Activated CD4-positive, alpha-beta T cell treated with anti-CD3 and anti-CD28 coated beads for 4 hours (primary cell): ENCODE measurements at regions not wholly inside any gene's neighbourhood (a gene's known extent, or its start where the extent isn't known, plus 50 kb on each side); places are given as distances from the start of the nearest gene placed in this dataset.

ENCODE experiments used
- DNase-seq, 2 donors: peaks; one replicate each; pipeline ENCODE4 v3.0.0-alpha.2; 2020

- no peak for DNase-seq
Observed at GRCh38 chr7:22676385-22676784, 50.6 kb upstream of the IL6 start.

DNA sequence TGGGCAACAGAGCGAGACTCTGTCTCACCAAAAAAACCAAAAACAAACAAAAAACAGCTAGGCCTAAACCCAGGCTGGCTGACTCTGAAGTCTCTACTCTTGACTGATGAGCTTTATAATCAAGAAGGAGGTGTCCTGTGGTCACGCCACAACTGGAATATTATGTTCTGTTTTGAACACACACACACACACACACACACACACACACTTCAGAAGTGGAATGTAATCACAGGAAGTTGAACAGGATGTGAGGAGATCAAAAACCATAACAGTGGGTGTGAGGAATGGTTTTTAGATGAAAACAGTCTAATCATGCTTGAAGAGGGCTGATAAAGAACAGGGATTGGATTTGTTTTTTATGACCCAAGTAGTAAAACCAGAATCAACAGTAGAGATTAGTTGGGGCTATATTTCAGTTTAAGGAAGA, 51.1 kb upstream of the IL6 start:
- peak; percentile 24 to 38 for DNase-seq

GRCh38 chr7:22675421-22675820, 51.6 kb upstream of the IL6 start:
- no peak for DNase-seq

GRCh38 chr7:22672846-22673680, 53.9 kb upstream of the IL6 start:
- no peak for DNase-seq

GRCh38 chr7:22671177-22671879, 55.7 kb upstream of the IL6 start:
- no peak for DNase-seq

DNA sequence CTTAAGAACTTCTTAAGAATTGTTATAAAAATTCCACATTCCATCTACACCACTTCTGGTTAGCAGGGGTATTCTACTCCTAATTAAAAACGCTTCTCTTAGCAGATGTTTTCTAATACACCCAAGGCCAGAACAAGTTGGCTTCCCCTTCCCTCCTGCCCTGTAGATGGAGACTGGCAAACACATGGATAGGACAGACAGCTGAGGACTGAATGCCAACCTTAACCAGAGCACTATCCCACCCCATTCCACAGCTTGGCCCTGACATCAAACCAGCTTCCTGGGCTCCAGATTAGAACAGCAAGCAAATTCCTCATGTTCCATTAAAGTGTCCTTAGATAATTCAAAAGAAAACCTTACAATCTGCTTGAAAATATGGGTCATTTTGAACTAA, 56.6 kb upstream of the IL6 start:
- DNase-seq = no peak

DNA sequence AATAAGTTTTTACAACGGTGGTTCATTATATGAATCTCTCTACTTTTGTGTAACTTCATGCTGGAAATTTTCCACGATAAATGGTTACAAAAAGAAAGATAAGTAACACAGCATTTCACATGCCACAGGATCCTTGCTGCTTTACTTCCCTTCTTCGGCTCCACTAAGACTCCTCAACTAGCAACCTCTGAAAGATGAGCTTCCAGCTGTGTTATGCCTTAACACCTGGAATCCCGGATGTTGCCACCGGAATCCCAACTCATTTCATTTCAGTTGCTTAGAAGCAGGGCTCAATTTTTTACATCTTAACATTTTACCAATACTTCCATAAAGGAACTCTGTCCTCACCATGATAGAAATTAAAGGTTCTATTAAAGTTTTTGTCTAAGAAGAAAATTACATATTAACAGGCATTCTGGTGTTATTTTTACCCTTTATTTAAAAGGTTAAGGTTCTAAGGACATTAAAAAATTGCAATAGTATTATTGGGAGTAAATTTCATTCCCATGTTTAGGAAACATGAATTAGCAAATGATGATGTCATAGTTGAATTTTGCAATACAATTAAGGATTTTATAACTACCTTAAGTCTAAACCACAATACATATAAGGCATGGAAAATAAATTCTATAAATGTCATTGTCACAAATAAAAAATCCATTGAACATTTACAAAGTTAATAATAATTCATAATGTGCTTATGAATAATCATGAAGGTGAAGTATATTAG, 57.1 kb upstream of the IL6 start:
- no peak for DNase-seq

GRCh38 chr7:22668971-22669401, 58.0 kb upstream of the IL6 start:
- no peak for DNase-seq

DNA sequence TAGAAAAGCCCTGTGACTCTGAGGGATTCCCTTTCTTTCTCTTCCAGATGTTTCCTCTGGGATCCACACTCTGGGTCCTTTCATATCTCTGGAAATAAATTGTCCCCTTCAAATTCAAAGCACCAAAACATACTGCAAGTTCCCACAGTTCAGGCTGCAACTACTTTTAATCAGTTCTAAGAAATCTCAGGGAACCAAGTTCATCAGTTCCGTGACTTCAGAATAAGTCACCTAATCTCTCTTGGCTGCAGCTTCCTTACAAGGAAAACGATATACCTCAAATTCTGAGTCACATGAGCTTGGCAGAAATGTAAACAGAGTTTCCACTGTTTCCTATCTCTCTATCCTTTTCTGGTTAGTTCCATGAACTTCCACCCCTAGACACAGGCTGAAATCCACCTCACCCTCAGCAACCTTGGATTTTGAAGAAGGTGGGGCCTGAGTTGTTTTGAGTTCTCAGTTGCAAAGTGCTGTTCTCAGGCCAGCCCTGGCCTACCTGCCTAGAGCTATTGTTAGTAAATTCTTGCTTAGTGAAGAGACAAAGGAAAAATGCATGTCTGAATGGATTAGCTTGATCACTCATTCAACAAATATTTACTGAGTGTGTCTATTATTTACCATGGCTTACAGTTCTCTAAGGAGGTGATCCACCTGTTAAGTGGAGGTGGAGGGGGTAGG, 59.3 kb upstream of the IL6 start:
- no peak for DNase-seq

GRCh38 chr7:22667187-22667561, 59.8 kb upstream of the IL6 start:
- no peak for DNase-seq

DNA sequence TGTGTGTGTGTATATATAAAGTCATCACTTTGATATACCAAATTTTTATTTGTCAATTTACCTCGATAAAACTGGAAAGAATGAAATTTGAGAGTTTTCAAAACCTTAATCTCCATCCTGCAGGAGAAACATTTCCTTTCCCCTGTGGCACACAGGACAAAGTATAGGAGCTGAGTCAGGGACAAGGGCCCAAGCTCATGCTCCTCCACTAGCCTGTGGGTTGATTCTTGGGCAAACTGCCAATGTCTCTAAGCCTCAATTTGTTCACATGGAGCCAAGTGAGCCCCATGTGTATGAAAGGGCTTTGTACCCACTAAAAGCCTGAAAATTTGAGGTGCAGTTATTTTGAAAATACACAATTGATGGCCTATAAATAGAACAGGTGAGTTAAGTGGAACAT, 60.3 kb upstream of the IL6 start:
- no peak for DNase-seq

DNA sequence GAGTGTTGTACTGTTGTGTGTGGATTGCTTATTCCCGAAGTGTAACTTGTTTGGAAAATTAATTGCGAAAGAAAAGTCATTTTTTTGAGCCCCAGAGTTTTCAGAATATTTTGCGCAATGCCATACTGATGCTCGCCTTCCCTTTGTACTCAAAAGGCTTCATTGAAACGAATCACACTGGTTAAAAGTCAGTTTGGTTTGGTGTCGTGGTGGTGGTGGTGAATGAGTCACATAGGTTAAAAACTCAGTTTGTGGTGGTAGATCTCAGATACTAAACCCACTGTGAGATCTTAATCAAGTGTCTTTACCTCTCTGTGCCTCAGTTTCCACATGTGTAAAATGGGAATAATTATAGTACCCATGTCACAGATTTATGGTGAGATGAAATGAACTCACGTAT, 61.1 kb upstream of the IL6 start:
- DNase-seq = no peak

GRCh38 chr7:22664988-22665798, 61.8 kb upstream of the IL6 start:
- no peak for DNase-seq

DNA sequence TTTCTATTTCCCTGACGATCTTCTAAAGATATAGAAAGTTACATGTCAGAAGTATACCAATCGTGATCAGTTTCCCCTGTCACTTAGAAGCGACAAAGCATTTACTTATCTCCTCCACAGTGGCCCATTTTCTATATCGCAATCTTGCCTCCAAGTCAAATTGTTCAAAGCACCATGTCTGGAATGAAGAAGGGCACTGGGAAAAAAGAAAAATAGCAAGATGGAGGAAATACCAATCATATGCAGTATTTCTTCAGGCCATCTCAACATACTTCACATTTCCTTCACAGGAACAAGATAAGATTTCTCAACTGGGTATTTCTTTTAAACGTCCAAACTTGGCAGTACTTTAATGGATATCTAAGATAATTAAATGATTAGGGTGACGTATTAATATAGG, 63.3 kb upstream of the IL6 start:
- DNase-seq = no peak

DNA sequence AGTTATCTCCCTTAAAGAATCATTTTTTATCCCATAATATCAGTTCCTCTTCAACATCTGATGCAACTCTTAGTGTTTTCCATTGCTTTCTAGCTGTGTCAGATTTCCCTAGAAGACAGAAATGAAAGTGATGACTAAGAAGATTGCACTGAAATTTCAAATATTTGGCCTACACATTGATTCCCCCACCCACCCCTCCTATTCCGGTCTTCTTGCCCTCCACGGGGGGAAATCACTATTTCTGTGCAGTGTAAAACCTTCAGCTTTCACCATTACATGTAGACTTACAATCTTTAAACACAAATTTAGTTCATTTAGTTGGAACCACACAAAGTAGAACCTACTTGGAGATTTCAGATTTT, 63.7 kb upstream of the IL6 start:
- no peak for DNase-seq

GRCh38 chr7:22662556-22663356, 64.2 kb upstream of the IL6 start:
- no peak for DNase-seq

DNA sequence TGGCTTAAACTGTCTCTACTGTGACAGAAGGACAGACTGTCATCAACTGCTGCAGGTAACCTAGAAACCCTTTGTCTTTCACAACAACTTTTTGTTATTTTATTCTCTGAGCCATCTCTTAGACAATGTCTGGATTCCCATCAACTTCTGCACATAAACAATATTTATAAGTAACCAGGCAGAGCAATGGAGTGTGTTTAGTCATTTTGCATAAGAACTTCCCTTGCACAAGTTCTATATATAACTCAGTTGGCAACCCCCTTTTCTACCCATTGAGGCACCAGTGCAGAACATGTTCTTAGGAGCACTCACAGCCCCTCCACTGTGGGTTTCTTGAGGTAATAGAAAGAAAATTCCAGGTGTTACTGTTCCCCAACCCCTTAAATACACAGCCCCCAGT, 65.0 kb upstream of the IL6 start:
- DNase-seq = no peak

- no peak for DNase-seq
Observed at GRCh38 chr7:22660732-22661131, 66.3 kb upstream of the IL6 start.

DNA sequence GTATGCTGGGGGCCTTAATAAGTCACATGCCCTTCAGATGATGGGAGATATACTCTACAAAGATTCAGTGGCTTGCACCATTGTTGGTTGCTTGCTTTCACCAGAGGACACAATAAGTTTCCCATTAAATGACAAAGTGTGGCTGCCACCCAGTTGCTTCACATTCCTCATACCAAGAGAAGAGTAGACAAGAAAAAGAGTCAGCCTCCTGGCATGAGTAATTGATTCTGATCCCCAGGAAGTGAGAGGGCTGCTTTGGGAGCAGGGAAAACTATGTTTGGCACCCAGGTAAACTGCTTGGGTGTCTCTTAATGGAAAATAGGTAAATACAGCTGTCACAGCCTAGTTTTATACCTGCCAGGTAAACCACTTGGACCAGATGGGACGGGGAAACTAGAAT, 66.7 kb upstream of the IL6 start:
- no peak for DNase-seq

- DNase-seq = no peak
Observed at GRCh38 chr7:22659741-22660140, 67.3 kb upstream of the IL6 start.

DNA sequence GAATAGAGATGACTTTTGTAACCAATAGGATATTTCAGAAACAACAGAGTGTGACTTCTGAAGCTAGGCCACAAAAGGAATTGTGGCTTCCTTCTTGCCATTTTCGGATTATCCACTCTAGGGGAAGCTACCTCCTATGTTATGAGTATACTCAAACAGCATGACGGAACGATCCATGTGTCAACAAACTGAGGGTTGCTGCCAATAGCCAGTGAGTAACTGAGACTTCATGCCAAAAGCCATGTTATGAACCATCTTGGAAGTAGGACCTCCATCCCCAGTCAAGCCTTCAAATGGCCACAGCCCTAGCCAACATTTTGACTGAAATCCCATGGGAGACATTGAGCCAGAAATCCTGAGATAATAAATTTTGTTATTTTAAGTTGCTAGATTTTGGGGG, 69.0 kb upstream of the IL6 start:
- no peak for DNase-seq

GRCh38 chr7:22657479-22657878, 69.5 kb upstream of the IL6 start:
- no peak for DNase-seq
